MG63 (cell line): ENCODE measurements at regions not wholly inside any gene's neighbourhood (a gene's known extent, or its start where the extent isn't known, plus 50 kb on each side); places are given as distances from the start of the nearest gene placed in this dataset.
A peak's percentile ranks its signal among the peaks of the same experiment; 100 is the strongest.

Source experiments
- DNase-seq: peaks from one replicate; pipeline ENCODE4 v3.0.0-alpha.2; 2020
- H3K27me3 ChIP-seq: fragments of 250-450 bp; sonication (Bioruptor Pico); 2 replicates; pipeline ENCODE4 v1.5.1; 2020; ENCODE audit warnings: mild to moderate bottlenecking, moderate library complexity
- H3K36me3 ChIP-seq: fragments of 250-450 bp; sonication (Bioruptor Pico); 2 replicates; pipeline ENCODE4 v1.5.1; 2020; ENCODE audit warnings: mild to moderate bottlenecking, moderate library complexity
- H3K4me3 ChIP-seq: fragments of 250-450 bp; sonication (Bioruptor Pico); 2 replicates; pipeline ENCODE4 v1.5.1; 2020; ENCODE audit warnings: mild to moderate bottlenecking, moderate library complexity
- H3K9me3 ChIP-seq: fragments of 250-450 bp; sonication (Bioruptor Pico); 2 replicates; pipeline ENCODE4 v1.5.1; 2020; ENCODE audit warnings: mild to moderate bottlenecking, moderate library complexity

DNA sequence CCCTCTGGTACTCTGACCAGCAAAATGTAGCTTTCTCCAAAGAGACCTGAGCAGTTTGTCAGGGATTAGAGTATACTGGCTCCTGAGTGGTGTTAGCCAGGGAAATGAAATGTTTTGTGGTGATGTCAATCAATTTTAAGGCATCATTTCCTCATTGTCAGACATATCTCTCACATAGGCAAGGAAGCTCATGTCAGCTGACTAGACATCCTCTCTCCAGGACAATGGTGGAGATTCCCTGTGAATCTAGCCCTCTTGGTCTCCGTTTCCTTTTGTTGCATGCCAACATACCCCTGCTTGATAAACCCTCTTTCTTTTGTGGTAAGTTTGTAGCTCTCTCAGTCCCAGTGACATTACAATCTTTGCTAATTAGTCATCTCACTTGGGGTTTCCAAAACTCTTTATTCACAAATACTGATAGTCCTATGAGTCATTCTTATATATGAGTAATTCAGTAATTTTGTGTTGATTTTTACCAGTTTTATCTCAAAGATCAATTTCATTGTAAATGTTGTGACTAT, 135.6 kb upstream of the PTPRK start:
- Histone ChIP-seq H3K4me3 (no peak overlapping the region), H3K27me3 (no peaks in the 10 kb centered on the region), H3K9me3 (no peaks in the 10 kb centered on the region), H3K36me3 (no peaks in the 10 kb centered on the region)
- DNase-seq = peak; percentile 66

GRCh38 chr6:128648022-128648598, 127.7 kb upstream of the PTPRK start:
- H3K9me3 ChIP-seq = no peaks in the 10 kb centered on the region
- H3K36me3 ChIP-seq = no peaks in the 10 kb centered on the region
- no peaks in the 10 kb centered on the region for H3K27me3 ChIP-seq
- H3K4me3 ChIP-seq = no peak overlapping the region
- no peak for DNase-seq

DNA sequence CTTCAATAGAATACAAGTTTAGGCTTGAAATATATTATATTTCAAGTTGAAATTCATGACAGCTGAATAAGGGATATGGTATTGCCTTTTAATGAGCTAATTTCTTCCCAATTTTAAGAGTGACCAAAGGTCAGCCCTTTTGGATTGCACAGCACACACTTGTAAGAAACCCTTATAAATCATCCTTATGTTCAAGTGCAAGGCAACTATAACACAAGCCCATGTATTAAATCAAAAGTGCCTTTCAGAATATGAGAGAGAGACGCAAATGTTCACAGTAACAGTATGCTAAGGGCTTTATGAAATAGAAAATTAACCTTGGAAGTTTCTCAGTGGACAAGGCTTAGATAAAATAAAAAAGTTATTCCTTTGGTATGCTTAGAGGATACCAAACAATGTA, 121.7 kb upstream of the PTPRK start:
- H3K36me3 ChIP-seq = no peaks in the 10 kb centered on the region
- H3K4me3 ChIP-seq = no peak overlapping the region
- DNase-seq = no peak
- H3K9me3 ChIP-seq = no peaks in the 10 kb centered on the region
- H3K27me3 ChIP-seq = no peaks in the 10 kb centered on the region

GRCh38 chr6:128641703-128642102, 121.3 kb upstream of the PTPRK start:
- no peak for DNase-seq
- Histone ChIP-seq H3K36me3 (no peaks in the 10 kb centered on the region), H3K4me3 (no peak overlapping the region), H3K9me3 (no peaks in the 10 kb centered on the region), H3K27me3 (no peaks in the 10 kb centered on the region)

DNA sequence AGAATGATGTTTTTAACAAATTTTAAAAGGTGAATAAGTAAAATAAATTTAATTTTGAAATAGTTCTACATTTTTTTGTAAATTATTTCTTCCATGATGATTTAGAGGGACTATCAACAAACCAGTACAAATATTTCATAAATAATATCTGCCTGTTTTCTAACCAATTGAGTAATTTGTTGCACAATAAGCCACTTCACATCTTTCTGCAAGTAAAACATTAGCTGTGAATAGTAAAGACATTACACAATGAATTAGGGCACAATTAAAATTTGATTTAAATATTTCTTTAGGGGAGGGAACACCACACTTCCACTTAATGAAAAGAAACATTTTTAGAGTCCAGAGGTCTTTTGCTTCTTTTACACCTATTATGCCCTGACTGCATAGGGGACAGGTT, 118.4 kb upstream of the PTPRK start:
- DNase-seq = no peak
- no peaks in the 10 kb centered on the region for H3K9me3 ChIP-seq
- no peak overlapping the region for H3K4me3 ChIP-seq
- no peaks in the 10 kb centered on the region for H3K27me3 ChIP-seq
- H3K36me3 ChIP-seq = no peaks in the 10 kb centered on the region

DNA sequence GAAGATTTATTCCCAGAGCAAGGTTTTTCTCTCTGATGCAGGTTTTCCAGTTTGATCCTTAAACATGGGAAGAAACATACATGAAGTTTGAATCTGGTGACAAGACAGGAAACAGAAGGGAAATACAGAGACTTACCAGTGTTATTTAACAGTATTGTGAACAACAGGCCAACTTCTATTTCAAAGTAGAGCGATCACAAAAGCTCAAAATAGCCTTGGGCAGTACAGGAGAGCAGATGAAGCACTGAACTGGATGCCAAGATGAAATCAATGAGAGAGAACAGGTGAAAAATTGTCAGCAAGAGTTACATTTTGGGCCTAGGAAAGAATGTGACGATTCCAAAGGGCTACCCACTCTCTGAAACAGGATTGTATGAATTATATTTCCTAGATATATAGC, 114.8 kb upstream of the PTPRK start:
- Histone ChIP-seq H3K36me3 (no peaks in the 10 kb centered on the region), H3K4me3 (no peak overlapping the region), H3K27me3 (no peaks in the 10 kb centered on the region), H3K9me3 (no peaks in the 10 kb centered on the region)
- DNase-seq = no peak

GRCh38 chr6:128632131-128632530, 111.7 kb upstream of the PTPRK start:
- Histone ChIP-seq H3K4me3 (no peak overlapping the region), H3K27me3 (no peaks in the 10 kb centered on the region), H3K9me3 (no peaks in the 10 kb centered on the region), H3K36me3 (no peaks in the 10 kb centered on the region)
- DNase-seq = no peak

DNA sequence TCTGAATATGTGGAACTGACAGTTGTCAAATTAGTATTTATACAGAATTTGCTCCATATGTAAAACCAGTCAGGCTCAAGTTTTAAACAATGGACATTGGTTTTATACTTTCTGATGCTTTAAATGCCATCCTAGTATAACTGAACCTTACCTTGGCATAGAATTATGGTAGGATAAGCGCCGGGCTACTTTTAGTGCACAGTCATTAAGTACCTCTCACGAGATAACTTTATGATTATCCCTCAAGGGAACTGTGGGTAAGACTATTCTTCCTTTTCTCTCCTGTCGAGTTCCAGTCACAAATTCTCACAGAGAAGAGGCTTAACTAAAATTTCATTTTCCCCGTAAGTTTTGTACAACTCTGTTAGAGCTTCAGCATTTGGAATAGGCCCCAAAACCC, 110.6 kb upstream of the PTPRK start:
- DNase-seq = no peak
- no peaks in the 10 kb centered on the region for H3K9me3 ChIP-seq
- no peak overlapping the region for H3K4me3 ChIP-seq
- H3K36me3 ChIP-seq = no peaks in the 10 kb centered on the region
- H3K27me3 ChIP-seq = no peaks in the 10 kb centered on the region

- H3K4me3 ChIP-seq = no peak overlapping the region
- H3K9me3 ChIP-seq = no peaks in the 10 kb centered on the region
- no peak for DNase-seq
- H3K36me3 ChIP-seq = no peaks in the 10 kb centered on the region
- H3K27me3 ChIP-seq = no peaks in the 10 kb centered on the region
Measured at GRCh38 chr6:128630213-128630612, 109.8 kb upstream of the PTPRK start.

DNA sequence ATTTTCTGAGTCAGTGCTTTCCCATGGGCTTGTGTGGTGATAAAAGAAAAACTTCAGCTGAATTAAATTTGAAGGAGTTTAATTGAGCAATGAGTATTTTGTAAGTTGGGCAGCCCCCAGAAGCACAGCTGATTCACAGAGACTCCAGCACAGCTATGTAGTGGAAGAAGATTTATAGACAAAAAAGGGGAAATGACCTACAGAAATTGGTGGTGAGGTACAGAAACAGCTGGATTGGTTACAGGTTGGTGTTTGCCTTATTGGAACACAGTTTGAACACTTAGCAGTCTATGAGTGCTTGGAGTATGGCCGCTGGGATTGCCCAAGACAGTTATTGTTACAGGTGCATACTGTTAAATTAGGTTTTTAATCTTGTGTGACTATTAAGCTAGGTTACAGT, 96.9 kb upstream of the PTPRK start:
- Histone ChIP-seq H3K9me3 (peaks cover 3% of the 10 kb centered on the region; the same call in 1 of the 2 replicates), H3K4me3 (no peak overlapping the region), H3K36me3 (no peaks in the 10 kb centered on the region), H3K27me3 (no peaks in the 10 kb centered on the region)
- no peak for DNase-seq

DNA sequence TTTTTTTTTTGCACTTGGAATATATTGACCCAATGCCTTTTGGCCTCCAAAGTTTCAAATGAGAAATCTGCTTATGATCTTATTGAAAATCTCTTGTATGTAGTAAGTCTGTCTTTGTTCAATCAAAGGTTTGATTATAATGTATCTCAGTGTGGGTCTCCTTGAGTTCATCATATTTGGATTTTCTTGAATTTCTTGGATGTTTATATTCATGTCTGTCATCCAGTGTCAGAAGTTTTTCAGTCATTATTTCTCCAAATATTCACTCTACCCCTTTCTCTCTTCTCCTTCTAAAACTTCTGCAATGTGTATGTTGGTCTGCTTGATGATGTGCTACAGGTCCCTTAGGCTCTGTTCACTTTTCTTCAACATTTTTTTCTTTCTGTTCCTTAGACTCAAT, 95.9 kb upstream of the PTPRK start:
- DNase-seq = no peak
- H3K4me3 ChIP-seq = no peak overlapping the region
- H3K36me3 ChIP-seq = no peaks in the 10 kb centered on the region
- peaks cover 3% of the 10 kb centered on the region; the same call in 1 of the 2 replicates for H3K9me3 ChIP-seq
- no peaks in the 10 kb centered on the region for H3K27me3 ChIP-seq

GRCh38 chr6:128606611-128607010, 86.2 kb upstream of the PTPRK start:
- Histone ChIP-seq H3K36me3 (no peaks in the 10 kb centered on the region), H3K27me3 (no peaks in the 10 kb centered on the region)
- DNase-seq = no peak

GRCh38 chr6:128605961-128606360, 85.6 kb upstream of the PTPRK start:
- no peaks in the 10 kb centered on the region for H3K27me3 ChIP-seq
- no peaks in the 10 kb centered on the region for H3K9me3 ChIP-seq
- no peaks in the 10 kb centered on the region for H3K36me3 ChIP-seq
- H3K4me3 ChIP-seq = no peak overlapping the region
- DNase-seq = no peak

More at GRCh38 chr6:128606611-128607010, 86.2 kb upstream of the PTPRK start:
- no peaks in the 10 kb centered on the region for H3K9me3 ChIP-seq
- H3K4me3 ChIP-seq = no peak overlapping the region

- DNase-seq = no peak
- no peak overlapping the region for H3K4me3 ChIP-seq
- no peaks in the 10 kb centered on the region for H3K9me3 ChIP-seq
- no peaks in the 10 kb centered on the region for H3K36me3 ChIP-seq
- no peaks in the 10 kb centered on the region for H3K27me3 ChIP-seq
Measured at GRCh38 chr6:128601060-128601459, 80.7 kb upstream of the PTPRK start.

DNA sequence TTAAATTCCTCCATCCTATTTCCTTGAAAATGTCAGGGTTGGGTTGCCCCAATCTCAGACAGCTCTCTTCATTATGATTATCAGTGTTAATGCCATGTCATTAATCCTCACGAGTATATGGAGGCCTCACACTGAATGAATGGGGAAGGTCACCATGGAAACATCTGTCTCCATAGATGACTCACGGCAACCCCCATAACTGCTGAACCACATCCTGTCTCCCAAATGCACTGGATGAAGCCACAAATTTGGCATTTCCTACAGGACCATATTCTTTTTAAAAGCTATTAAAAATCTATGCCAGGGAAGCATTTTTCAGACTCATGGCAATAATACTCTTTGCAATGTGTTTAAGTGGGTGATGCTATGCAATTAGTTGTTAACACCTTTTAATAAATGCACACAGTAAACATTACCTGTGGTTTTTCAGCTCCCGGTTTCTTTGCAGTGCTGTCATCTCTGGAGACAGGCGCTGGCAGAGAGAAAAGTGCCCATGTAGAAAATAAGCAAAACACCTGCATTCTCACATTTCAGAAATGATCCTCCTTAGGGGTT, 80.1 kb upstream of the PTPRK start:
- H3K27me3 ChIP-seq = no peaks in the 10 kb centered on the region
- peak; percentile 82 for DNase-seq
- no peaks in the 10 kb centered on the region for H3K9me3 ChIP-seq
- no peak overlapping the region for H3K4me3 ChIP-seq
- no peaks in the 10 kb centered on the region for H3K36me3 ChIP-seq

- no peak for DNase-seq
Measured at GRCh38 chr6:128599036-128599435, 78.6 kb upstream of the PTPRK start.

GRCh38 chr6:128598571-128598970, 78.2 kb upstream of the PTPRK start:
- no peak for DNase-seq
- H3K36me3 ChIP-seq = no peaks in the 10 kb centered on the region
- no peaks in the 10 kb centered on the region for H3K27me3 ChIP-seq
- H3K4me3 ChIP-seq = no peak overlapping the region
- H3K9me3 ChIP-seq = no peaks in the 10 kb centered on the region

More at GRCh38 chr6:128599036-128599435, 78.6 kb upstream of the PTPRK start:
- no peaks in the 10 kb centered on the region for H3K9me3 ChIP-seq
- H3K27me3 ChIP-seq = no peaks in the 10 kb centered on the region
- H3K36me3 ChIP-seq = no peaks in the 10 kb centered on the region
- no peak overlapping the region for H3K4me3 ChIP-seq

DNA sequence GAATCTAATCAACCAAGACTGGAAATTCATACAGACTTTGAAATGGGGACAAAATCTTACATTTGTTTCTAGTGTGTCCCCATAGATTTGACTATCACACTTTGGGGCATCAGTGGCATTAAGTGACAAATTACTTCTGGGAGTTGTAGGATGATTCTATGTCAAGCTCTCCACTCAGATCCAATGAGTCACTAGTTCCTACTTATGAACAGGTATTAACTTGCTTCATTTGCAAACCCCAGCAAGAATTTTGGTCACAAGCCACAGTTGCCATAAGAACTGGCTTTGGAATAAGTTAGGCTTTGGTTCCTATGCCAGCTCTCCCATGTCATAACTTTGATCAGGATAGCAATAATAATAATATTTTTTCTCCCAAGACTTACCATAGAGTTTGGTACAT, 77.6 kb upstream of the PTPRK start:
- Histone ChIP-seq H3K36me3 (no peaks in the 10 kb centered on the region), H3K9me3 (no peaks in the 10 kb centered on the region), H3K4me3 (no peak overlapping the region), H3K27me3 (no peaks in the 10 kb centered on the region)
- DNase-seq = no peak
